A673 (cell line): ENCODE measurements at regions not wholly inside any gene's neighbourhood (a gene's known extent, or its start where the extent isn't known, plus 50 kb on each side); places are given as distances from the start of the nearest gene placed in this dataset.
"Not testable (repeated sequence)": the region's sequence is repeated elsewhere in the genome, so short reads cannot be mapped to it uniquely, and the experiment has no call there.

Experiments
- EZH2 ChIP-seq: fragments of 200-600 bp; sonication (generic); IDR thresholded peaks from 2 replicates; pipeline ENCODE4 v1.6.1; 2017; ENCODE audit warnings: borderline replicate concordance, low read depth, mild to moderate bottlenecking, mixed read lengths, antibody characterized with exemption, low read length; ENCODE audit not compliant: poor library complexity, severe bottlenecking
- TF ChIP-seq, protein P1 (sequence below): fragments of 300-800, 200-600 bp; sonication (generic); conservative IDR thresholded peaks from 2 replicates; pipeline ENCODE4 v1.5.1; 2017; ENCODE audit warnings: low read depth, mild to moderate bottlenecking, antibody characterized with exemption, low read length, moderate library complexity, mixed read lengths

DNA sequence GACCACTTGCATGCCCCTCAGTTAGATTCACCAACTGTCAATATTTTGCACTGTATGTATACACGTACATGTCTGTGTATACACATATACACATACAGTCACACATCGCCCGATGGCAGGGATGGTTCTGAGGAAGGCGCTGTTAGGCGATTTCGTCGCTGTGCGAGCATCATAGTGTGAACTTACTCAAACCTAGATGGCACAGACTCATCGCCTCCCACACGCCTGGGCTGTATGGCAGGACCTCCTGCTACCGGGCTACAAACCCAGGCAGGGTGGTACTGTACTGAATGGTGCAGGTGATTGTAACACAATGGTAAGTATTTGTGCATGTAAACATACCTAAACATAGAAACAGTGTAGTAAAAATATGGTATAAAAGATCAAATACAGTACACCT lies 57.2 kb upstream of the LRPAP1 start:
- TF ChIP-seq, protein P1, sequence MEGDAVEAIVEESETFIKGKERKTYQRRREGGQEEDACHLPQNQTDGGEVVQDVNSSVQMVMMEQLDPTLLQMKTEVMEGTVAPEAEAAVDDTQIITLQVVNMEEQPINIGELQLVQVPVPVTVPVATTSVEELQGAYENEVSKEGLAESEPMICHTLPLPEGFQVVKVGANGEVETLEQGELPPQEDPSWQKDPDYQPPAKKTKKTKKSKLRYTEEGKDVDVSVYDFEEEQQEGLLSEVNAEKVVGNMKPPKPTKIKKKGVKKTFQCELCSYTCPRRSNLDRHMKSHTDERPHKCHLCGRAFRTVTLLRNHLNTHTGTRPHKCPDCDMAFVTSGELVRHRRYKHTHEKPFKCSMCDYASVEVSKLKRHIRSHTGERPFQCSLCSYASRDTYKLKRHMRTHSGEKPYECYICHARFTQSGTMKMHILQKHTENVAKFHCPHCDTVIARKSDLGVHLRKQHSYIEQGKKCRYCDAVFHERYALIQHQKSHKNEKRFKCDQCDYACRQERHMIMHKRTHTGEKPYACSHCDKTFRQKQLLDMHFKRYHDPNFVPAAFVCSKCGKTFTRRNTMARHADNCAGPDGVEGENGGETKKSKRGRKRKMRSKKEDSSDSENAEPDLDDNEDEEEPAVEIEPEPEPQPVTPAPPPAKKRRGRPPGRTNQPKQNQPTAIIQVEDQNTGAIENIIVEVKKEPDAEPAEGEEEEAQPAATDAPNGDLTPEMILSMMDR, result not testable (repeated sequence)
- not testable (repeated sequence) for TF ChIP-seq EZH2
